ENCODE measurements at regions not wholly inside any gene's neighbourhood (a gene's known extent, or its start where the extent isn't known, plus 50 kb on each side); places are given as distances from the start of the nearest gene placed in this dataset.

GRCh38 chr4:123893011-123893981 lies 496.7 kb downstream of the SPRY1 start:
- no peak for ATAC-seq

- no peak for ATAC-seq
Measured at GRCh38 chr4:123896446-123897071, 500.0 kb downstream of the SPRY1 start.

- ATAC-seq, result no peak
Measured at GRCh38 chr4:123898946-123899666, 502.5 kb downstream of the SPRY1 start.

GRCh38 chr4:123904882-123905281 lies 508.3 kb downstream of the SPRY1 start:
- no peak for ATAC-seq

- no peak for ATAC-seq
Measured at GRCh38 chr4:123913598-123913997, 517.0 kb downstream of the SPRY1 start.

- no peak for ATAC-seq
Measured at GRCh38 chr4:123916821-123917220, 520.2 kb downstream of the SPRY1 start.

GRCh38 chr4:123919576-123920098 lies 523.0 kb downstream of the SPRY1 start:
- ATAC-seq, result no peak

GRCh38 chr4:123921339-123921738 lies 524.7 kb downstream of the SPRY1 start:
- no peak for ATAC-seq

GRCh38 chr4:123922847-123923246 lies 526.3 kb downstream of the SPRY1 start:
- no peak for ATAC-seq

GRCh38 chr4:123924536-123924935 lies 527.9 kb downstream of the SPRY1 start:
- no peak for ATAC-seq

- no peak for ATAC-seq
Measured at GRCh38 chr4:123929565-123929964, 533.0 kb downstream of the SPRY1 start.

- ATAC-seq, result no peak
Measured at GRCh38 chr4:123930996-123931395, 534.4 kb downstream of the SPRY1 start.

- no peak for ATAC-seq
Measured at GRCh38 chr4:123934096-123934495, 537.5 kb downstream of the SPRY1 start.

GRCh38 chr4:123936621-123937043 lies 540.0 kb downstream of the SPRY1 start:
- no peak for ATAC-seq

GRCh38 chr4:123937581-123937980 lies 541.0 kb downstream of the SPRY1 start:
- ATAC-seq, result no peak

GRCh38 chr4:123939621-123940020 lies 543.0 kb downstream of the SPRY1 start:
- no peak for ATAC-seq

GRCh38 chr4:123940604-123941003 lies 544.0 kb downstream of the SPRY1 start:
- no peak for ATAC-seq

- no peak for ATAC-seq
Measured at GRCh38 chr4:123941306-123941705, 544.7 kb downstream of the SPRY1 start.

GRCh38 chr4:123943976-123944375 lies 547.4 kb downstream of the SPRY1 start:
- no peak for ATAC-seq

GRCh38 chr4:123945301-123945700 lies 548.7 kb downstream of the SPRY1 start:
- no peak for ATAC-seq

- ATAC-seq, result no peak
Measured at GRCh38 chr4:123950530-123950929, 553.9 kb downstream of the SPRY1 start.

- ATAC-seq, result no peak
Measured at GRCh38 chr4:123952530-123953274, 556.1 kb downstream of the SPRY1 start.

All from activated CD4-positive, CD25-positive, alpha-beta regulatory T cell treated with anti-CD3 and anti-CD28 coated beads, Interleukin-2, amount 50 U/mL, for 24 hours (primary cell).